ENCODE measurements at regions not wholly inside any gene's neighbourhood (a gene's known extent, or its start where the extent isn't known, plus 50 kb on each side); places are given as distances from the start of the nearest gene placed in this dataset.

DNA sequence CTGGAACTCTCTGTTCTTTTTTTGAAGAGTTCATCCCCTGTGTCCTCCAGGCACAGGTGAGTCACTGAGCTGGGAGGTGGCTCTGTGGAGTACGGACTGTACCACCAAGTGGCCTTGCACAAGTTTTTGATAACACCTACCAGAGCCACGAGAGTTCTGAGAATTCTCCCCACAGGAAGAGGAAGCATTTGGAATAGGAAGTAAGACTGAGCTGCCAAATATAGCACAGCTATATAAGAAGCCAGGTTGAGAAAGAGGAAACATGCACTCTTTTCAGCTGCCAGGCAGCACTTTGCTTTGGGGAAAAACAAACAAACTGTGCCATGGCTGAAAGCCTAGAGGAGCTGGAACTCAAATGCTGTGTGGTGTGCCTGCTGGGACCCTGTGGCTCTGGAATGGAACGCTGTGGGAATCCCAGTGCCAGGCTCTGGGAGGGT, 70.8 kb upstream of the RIPOR2 start:
- Histone ChIP-seq H3K4me3 (ENCODE audit: insufficient read depth, low read depth, low read length) (no peak overlapping the region), H3K27me3 (ENCODE audit: control insufficient read depth, insufficient read depth, low read length) (no peaks in the 10 kb centered on the region), H3K36me3 (replicated peaks; ENCODE audit: control insufficient read depth, insufficient read depth, low read length) (no peaks in the 10 kb centered on the region)
- no peak for DNase-seq

DNA sequence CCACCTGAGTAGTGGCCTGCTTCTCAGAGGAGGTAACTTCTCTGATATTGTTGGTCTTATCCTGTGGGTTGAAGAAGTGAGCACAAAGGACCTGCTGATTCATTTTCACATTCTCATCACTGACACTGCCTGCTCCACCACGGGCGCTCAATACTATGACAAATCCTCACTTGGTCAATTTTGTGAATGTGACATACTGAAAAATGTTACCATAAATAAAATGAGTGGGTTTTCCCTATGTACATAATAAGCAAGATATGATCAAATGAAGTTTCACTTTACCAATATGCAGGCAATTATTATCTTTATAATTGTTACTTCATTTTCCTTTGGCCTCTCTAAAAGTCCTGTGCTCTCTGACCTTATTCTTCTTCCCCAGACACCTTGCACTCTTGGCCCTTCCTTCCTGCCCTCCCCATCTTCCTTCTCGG, 71.5 kb upstream of the RIPOR2 start:
- Histone ChIP-seq H3K4me3 (ENCODE audit: insufficient read depth, low read depth, low read length) (no peak overlapping the region), H3K36me3 (replicated peaks; ENCODE audit: control insufficient read depth, insufficient read depth, low read length) (no peaks in the 10 kb centered on the region), H3K27me3 (ENCODE audit: control insufficient read depth, insufficient read depth, low read length) (no peaks in the 10 kb centered on the region)
- DNase-seq: no peak

DNA sequence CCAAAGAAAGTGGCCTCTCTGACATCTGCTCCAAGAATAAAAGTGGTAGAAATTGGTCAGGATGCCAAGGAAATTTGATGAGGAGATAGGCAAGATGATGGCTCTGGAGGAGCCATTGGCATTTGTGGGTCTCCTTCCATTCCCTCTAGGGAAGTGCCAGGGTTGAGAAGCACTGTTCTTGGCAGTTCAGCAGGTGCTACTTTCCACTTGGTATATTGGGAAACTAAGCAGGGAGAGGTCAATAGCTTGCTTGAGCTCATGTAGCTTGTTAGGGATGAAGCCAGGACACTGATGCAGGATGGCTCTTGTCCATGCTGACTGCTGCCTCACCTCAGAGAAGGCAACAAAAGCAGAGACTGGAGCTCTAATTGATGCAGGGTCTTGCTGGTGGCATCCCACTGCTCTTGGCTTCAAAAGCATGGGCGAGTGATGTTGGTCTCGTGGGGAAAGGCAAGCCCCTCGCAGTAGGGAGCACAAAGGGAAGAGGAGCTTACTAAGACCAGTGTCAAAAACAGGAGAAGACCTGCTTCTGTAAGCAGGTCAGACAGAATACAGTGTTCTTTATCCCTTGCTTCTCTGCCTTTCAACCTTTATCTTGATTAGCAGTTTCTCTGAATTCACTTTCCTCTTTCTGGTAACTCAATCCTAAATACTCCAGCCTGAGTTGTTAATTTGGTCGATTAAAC, 73.1 kb upstream of the RIPOR2 start:
- Histone ChIP-seq H3K36me3 (replicated peaks; ENCODE audit: control insufficient read depth, insufficient read depth, low read length) (no peaks in the 10 kb centered on the region), H3K4me3 (ENCODE audit: insufficient read depth, low read depth, low read length) (no peak overlapping the region), H3K27me3 (ENCODE audit: control insufficient read depth, insufficient read depth, low read length) (no peaks in the 10 kb centered on the region)
- DNase-seq: no peak

DNA sequence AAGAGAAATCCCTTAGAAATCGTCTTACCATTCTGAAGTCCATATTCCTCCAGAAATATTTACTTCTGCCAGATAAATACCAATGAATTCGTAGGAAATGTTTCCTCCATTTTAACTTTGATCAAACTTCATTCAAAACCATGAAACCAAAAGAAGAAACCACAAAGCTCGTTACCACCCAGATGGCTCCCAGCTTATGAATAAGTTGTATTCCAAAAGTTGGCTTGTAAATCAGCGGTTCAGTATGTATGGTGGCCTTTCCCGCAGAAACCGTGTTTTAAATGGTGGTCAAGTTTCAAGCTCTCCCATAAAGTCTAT, 73.6 kb upstream of the RIPOR2 start:
- H3K36me3 ChIP-seq (replicated peaks; ENCODE audit: control insufficient read depth, insufficient read depth, low read length): no peaks in the 10 kb centered on the region
- no peaks in the 10 kb centered on the region for H3K27me3 ChIP-seq (ENCODE audit: control insufficient read depth, insufficient read depth, low read length)
- DNase-seq: no peak
- H3K4me3 ChIP-seq (ENCODE audit: insufficient read depth, low read depth, low read length): no peak overlapping the region

DNA sequence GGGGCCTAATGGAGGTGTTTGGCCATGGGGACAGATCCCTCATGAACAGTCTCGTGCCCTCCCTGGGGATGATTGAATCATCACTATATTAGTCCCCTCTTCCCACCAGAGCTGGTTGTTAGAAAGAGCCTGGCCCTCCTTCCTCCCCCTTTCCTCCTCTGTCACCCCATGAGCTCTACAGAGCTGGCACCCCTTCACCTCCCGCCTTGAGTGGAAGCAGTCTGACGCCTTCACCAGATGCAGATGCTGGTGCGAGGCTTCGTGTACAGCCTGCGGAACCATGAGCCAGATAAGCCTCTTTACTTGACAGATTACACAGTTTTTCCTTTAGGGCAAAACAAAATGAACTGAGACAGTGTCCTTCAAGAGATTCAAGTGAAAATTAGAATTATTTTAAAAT, 74.4 kb upstream of the RIPOR2 start:
- Histone ChIP-seq H3K4me3 (ENCODE audit: insufficient read depth, low read depth, low read length) (no peak overlapping the region), H3K27me3 (ENCODE audit: control insufficient read depth, insufficient read depth, low read length) (no peaks in the 10 kb centered on the region), H3K36me3 (replicated peaks; ENCODE audit: control insufficient read depth, insufficient read depth, low read length) (no peaks in the 10 kb centered on the region)
- no peak for DNase-seq

DNA sequence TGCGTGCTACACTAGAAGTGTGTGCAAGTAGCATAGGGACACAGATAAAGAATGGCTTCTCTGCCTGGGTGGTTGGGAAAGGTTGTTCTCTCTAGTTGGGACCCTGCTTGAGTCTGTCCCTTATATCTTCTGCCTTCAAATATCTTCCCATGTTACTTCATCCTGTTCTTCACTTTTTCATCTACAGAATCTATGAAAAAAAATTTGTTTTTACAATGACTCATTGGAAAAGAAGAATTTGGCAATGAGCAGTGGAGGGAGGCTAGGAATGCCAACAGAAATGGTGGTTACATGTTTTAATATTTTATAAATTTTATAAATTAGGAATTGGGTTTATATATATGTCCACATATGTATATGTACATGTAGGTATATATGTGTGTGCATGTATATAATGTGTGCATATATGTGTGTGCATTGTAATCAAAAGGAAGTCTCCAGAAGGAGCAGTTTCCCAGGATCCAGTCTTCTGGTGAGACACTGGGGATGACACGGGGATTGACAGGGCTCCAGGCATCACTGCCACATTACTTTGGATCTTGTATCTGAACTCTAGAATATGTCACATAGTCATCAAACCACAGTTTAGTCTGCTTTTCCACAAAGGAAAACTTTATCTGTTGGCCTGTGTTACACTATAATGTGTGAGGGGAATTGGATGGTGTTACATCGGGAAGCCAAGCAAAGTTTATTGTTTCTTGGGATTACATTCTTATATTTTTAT, 75.3 kb upstream of the RIPOR2 start:
- no peaks in the 10 kb centered on the region for H3K27me3 ChIP-seq (ENCODE audit: control insufficient read depth, insufficient read depth, low read length)
- no peak overlapping the region for H3K4me3 ChIP-seq (ENCODE audit: insufficient read depth, low read depth, low read length)
- H3K36me3 ChIP-seq (replicated peaks; ENCODE audit: control insufficient read depth, insufficient read depth, low read length): no peaks in the 10 kb centered on the region
- DNase-seq: no peak

DNA sequence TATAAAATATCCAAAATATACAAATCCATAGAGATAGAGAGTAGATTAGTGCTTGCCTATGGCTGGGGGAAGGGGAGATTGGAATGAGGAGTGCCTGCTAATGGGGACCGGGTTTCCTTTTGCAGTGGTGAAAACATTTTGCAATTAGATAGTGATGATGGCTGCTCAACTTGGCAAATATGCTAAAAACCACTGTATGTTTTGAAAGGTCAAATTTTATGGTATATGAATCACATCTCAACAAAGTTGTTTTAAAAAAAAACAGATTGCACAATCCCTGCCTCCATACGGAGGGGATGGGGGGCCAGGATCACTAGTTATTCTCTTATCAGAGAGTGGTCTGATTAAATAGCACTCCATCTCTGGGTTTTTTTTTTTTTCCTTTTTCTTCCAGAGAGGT, 76.9 kb upstream of the RIPOR2 start:
- Histone ChIP-seq H3K27me3 (ENCODE audit: control insufficient read depth, insufficient read depth, low read length) (no peaks in the 10 kb centered on the region), H3K36me3 (replicated peaks; ENCODE audit: control insufficient read depth, insufficient read depth, low read length) (no peaks in the 10 kb centered on the region)
- DNase-seq: no peak

DNA sequence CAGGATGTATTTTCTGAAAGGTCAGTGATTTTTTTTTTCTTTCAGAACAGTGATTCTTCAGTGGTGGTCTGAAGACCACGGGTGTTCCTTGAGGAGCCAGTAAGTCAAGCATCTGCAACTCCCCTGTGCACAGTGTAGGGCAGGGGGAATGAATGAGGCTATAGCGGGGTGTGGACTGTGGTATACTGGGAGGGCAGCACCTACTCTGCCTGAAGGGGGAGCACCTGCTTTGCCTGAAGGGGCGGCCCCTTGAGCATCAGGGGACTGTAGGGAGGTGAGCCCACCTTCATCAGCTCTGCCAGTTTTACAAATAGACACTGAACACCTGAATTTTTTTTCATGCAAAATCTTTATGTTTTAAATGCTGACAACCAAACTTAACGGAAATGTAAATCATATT, 77.5 kb upstream of the RIPOR2 start:
- no peaks in the 10 kb centered on the region for H3K36me3 ChIP-seq (replicated peaks; ENCODE audit: control insufficient read depth, insufficient read depth, low read length)
- no peaks in the 10 kb centered on the region for H3K27me3 ChIP-seq (ENCODE audit: control insufficient read depth, insufficient read depth, low read length)
- H3K4me3 ChIP-seq (ENCODE audit: insufficient read depth, low read depth, low read length): no peak overlapping the region
- no peak for DNase-seq

More for the DNA sequence above, 76.9 kb upstream of the RIPOR2 start:
- no peak overlapping the region for H3K4me3 ChIP-seq (ENCODE audit: insufficient read depth, low read depth, low read length)

DNA sequence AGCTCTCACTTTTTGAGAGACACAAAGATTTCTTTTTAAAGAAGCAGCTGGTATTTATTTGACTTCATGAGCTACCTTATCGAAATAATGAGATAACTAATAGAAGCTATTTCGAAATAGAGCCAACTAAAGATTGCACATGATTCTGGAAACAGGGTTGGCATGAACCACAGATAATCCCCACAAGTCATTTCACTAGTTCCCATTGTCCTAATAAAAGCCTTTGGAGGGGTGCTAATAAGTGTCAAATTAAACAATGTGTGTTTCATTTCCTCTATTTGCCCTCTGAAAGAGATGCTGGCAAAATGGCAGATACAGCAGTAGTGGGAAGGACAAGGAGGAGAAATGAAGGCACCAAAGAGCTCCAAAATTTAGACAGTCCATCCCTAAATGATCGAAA, 78.6 kb upstream of the RIPOR2 start:
- H3K4me3 ChIP-seq (ENCODE audit: insufficient read depth, low read depth, low read length): no peak overlapping the region

DNA sequence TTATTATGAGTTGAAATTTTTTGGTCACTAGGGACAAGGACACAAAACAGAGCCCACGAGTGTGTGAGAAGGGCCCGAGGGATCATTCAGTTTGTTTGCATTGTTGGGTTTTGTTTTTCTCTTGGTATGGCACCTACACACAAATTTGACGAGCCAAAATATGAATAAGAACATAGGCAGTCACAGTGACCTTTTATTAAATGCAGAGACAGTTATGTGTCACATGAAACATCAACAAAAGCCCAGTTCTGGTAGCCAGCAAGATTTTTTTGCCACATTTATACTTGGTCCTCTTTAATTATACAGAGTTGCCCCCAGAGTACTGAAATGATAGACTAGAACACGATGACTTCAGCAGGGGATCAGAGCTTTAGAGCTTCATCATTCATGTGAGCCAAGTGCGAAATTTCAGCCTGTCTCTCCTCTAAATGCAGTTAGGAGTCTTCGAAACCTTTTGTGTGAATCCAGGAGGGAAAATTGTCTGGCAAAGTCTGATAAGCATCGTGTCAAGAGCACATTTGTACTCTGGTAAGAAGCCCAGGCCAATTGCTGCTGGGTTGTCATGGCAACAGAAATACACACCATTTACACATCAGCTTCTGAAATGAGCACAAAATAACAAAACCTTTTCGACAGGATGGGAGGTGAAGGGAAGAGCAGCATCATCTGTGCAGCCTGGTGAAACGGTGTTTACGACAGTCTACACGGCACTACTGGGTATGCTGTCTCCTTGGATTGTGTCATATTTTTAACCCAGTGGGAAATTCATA, 79.2 kb upstream of the RIPOR2 start:
- DNase-seq: no peak
- H3K36me3 ChIP-seq (replicated peaks; ENCODE audit: control insufficient read depth, insufficient read depth, low read length): no peaks in the 10 kb centered on the region
- H3K4me3 ChIP-seq (ENCODE audit: insufficient read depth, low read depth, low read length): no peak overlapping the region
- no peaks in the 10 kb centered on the region for H3K27me3 ChIP-seq (ENCODE audit: control insufficient read depth, insufficient read depth, low read length)

More for the DNA sequence above, 78.6 kb upstream of the RIPOR2 start:
- Histone ChIP-seq H3K27me3 (ENCODE audit: control insufficient read depth, insufficient read depth, low read length) (no peaks in the 10 kb centered on the region), H3K36me3 (replicated peaks; ENCODE audit: control insufficient read depth, insufficient read depth, low read length) (no peaks in the 10 kb centered on the region)
- DNase-seq: no peak

DNA sequence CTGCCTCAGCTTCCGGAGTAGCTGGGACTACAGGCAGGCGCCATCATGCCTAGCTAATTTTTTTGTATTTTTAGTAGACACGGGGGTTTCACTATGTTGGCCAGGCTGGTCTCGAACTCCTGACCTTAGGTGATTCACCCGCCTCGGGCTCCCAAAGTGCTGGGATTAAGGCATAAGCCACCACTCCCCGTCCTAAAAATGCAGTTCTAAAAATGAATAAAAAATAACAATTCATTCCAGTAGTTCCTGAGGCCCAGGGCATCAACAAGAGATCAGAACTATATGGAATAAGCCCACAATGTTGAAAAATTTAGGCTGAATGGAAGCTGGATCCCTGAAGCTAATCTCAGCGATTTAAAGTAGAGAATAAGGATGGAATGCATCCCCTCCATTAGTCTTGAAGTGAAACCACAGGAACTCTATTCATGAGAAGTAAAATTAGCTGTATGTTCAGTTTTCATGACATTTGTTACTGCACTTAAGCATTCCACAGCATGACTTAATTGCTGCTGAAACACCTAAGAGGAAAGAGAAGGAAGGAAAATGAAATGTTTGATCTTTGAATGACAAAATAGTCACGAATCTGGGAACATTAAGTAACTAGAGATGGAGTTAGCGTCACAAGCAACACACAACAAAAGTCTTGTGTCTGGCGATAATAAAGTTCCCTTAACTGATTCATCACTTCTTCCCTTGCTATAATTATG, 80.4 kb upstream of the RIPOR2 start:
- DNase-seq: no peak
- no peaks in the 10 kb centered on the region for H3K27me3 ChIP-seq (ENCODE audit: control insufficient read depth, insufficient read depth, low read length)
- H3K4me3 ChIP-seq (ENCODE audit: insufficient read depth, low read depth, low read length): no peak overlapping the region
- no peaks in the 10 kb centered on the region for H3K36me3 ChIP-seq (replicated peaks; ENCODE audit: control insufficient read depth, insufficient read depth, low read length)

DNA sequence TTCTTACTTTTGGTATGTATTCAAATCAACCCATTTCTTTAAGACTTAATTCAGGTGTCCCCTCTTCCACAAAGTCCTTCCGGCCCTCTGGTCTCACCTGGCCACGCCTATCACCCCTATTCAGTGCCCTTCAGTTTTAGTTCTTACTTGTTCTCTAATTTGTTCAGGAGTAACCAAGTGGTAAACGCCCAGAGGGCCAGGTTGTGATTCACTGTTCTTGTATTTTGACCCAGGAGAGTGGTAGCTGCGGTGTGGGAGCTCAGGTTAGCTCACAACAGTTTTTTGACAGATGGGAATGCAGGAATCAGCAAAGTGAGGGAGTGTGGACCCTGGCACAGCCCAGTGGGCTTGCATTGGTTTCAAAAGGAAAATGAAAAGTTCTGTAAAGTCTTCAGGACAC, 81.7 kb upstream of the RIPOR2 start:
- H3K27me3 ChIP-seq (ENCODE audit: control insufficient read depth, insufficient read depth, low read length): no peaks in the 10 kb centered on the region
- no peaks in the 10 kb centered on the region for H3K36me3 ChIP-seq (replicated peaks; ENCODE audit: control insufficient read depth, insufficient read depth, low read length)
- H3K4me3 ChIP-seq (ENCODE audit: insufficient read depth, low read depth, low read length): no peak overlapping the region
- no peak for DNase-seq

DNA sequence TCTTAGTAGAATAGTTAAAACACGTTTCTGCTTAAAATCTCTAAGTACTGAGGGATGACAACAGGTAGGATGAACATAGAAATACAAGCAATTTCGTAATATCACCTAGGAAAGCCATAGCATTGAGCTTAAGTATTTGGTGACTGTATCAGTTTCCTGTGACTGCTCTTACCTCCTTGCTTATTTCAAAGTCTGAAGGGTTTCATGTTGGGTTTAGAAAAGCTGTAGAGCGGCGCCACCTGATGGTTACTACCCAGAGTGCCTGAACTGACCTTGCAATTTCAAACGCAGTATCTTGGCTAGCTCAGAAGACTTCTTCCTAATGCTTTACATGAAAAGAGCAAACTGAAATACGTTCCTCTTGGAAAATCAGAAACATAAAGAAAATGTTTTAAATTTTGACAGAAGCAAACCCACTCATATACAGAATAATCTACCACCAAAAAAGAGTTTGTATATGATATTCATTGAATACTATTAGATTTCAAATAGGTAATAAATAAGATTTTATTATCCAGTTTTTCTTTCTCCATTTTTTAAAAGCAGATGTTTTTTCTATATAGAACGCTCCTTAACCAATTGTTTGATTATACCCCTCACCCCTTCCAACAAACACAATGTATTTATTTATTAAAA, 82.3 kb upstream of the RIPOR2 start:
- peak; percentile 73 for DNase-seq
- Histone ChIP-seq H3K36me3 (replicated peaks; ENCODE audit: control insufficient read depth, insufficient read depth, low read length) (no peaks in the 10 kb centered on the region), H3K4me3 (ENCODE audit: insufficient read depth, low read depth, low read length) (no peak overlapping the region), H3K27me3 (ENCODE audit: control insufficient read depth, insufficient read depth, low read length) (no peaks in the 10 kb centered on the region)

DNA sequence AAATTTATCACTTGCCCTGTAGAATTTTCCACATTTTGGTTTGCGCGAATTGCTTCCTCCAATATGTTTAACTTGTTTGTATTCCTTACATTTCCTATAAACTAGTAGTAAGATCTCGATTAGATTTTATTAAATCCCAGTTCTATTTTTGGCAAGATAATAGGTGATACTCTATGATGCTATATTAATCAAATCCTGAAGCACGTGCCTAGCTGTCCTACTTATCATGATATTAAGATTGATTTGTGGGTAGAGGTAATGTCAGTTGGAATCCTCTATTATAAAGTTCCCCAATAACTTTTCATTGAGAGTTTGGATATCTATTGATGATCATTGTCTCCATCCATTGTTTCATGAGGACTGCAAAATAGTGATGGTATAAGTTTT, 82.8 kb upstream of the RIPOR2 start:
- no peak for DNase-seq
- H3K27me3 ChIP-seq (ENCODE audit: control insufficient read depth, insufficient read depth, low read length): no peaks in the 10 kb centered on the region
- no peaks in the 10 kb centered on the region for H3K36me3 ChIP-seq (replicated peaks; ENCODE audit: control insufficient read depth, insufficient read depth, low read length)
- no peak overlapping the region for H3K4me3 ChIP-seq (ENCODE audit: insufficient read depth, low read depth, low read length)
